Nephron (organoid): ENCODE measurements at regions not wholly inside any gene's neighbourhood (a gene's known extent, or its start where the extent isn't known, plus 50 kb on each side); places are given as distances from the start of the nearest gene placed in this dataset.
A peak's percentile ranks its signal among the peaks of the same experiment; 100 is the strongest.

ENCODE experiments used
- H3K27ac Mint-ChIP-seq, 3 experiments: 2 replicates each; pipeline ENCODE4 v1.8.0; 2020; ENCODE audit warnings: mixed read lengths in 3 of 3, mild to moderate bottlenecking in 2 of 3, moderate library complexity in 1 of 3
- H3K27me3 Mint-ChIP-seq: 2 replicates; pipeline ENCODE4 v1.8.0; 2021; ENCODE audit warnings: low read depth, mild to moderate bottlenecking, moderate library complexity, mixed read lengths
- H3K36me3 Mint-ChIP-seq: 2 replicates; pipeline ENCODE4 v1.8.0; 2020; ENCODE audit warnings: low read depth, mixed read lengths
- H3K4me1 Mint-ChIP-seq: 2 replicates; pipeline ENCODE4 v1.8.0; 2020; ENCODE audit warnings: mixed read lengths
- H3K4me3 Mint-ChIP-seq, 3 experiments: 2 replicates each; pipeline ENCODE4 v1.8.0; 2020; ENCODE audit warnings: mild to moderate bottlenecking in 3 of 3, mixed read lengths in 3 of 3, moderate library complexity in 2 of 3
- H3K9me3 Mint-ChIP-seq: 2 replicates; pipeline ENCODE4 v1.8.0; 2020; ENCODE audit warnings: mixed read lengths
- TF ChIP-seq, protein P1 (sequence below), 3 experiments: fragments of 200-600 bp; sonication (generic); IDR thresholded peaks; one replicate each; pipeline ENCODE4 v1.5.0; 2021; ENCODE audit warnings: antibody characterized with exemption in 3 of 3; ENCODE audit not compliant: unreplicated experiment in 3 of 3

DNA sequence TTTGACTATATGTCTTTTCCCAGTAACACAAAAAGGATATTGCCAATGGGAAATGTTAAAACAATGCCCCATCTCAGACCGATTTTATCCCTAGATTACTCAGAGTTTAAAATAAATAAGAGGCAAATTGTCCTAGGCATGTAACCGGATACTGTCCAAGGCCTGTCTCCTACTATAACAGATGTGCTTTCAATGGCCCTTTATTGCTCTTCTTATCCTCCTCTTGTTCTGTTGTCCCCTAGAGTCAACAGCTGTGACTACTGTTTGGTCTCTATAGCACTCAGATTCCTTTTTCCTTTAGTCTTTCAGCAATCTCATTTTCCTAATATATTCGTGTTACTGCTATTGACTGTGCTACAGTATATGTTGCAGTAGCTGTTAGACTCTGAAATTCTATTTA lies 66.8 kb upstream of the PLS3 start:
- Mint-ChIP-seq H3K27ac (peak overlapping the region; percentile 31 to 92 (median 62)), H3K9me3 (no peaks in the 10 kb centered on the region), H3K36me3 (no peaks in the 10 kb centered on the region), H3K27me3 (peaks cover 4% of the 10 kb centered on the region), H3K4me3 (peak overlapping the region in 1 of 3 experiments; percentile 37), H3K4me1 (peaks cover 47% of the 10 kb centered on the region)
- TF ChIP-seq, protein P1, sequence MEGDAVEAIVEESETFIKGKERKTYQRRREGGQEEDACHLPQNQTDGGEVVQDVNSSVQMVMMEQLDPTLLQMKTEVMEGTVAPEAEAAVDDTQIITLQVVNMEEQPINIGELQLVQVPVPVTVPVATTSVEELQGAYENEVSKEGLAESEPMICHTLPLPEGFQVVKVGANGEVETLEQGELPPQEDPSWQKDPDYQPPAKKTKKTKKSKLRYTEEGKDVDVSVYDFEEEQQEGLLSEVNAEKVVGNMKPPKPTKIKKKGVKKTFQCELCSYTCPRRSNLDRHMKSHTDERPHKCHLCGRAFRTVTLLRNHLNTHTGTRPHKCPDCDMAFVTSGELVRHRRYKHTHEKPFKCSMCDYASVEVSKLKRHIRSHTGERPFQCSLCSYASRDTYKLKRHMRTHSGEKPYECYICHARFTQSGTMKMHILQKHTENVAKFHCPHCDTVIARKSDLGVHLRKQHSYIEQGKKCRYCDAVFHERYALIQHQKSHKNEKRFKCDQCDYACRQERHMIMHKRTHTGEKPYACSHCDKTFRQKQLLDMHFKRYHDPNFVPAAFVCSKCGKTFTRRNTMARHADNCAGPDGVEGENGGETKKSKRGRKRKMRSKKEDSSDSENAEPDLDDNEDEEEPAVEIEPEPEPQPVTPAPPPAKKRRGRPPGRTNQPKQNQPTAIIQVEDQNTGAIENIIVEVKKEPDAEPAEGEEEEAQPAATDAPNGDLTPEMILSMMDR (IDR thresholded peaks at IDR 0.05; ENCODE audit: unreplicated experiment in 3 of 3), result no peak

- Mint-ChIP-seq H3K27ac (peak overlapping the region; percentile 75 to 89 (median 75)), H3K27me3 (peaks cover 4% of the 10 kb centered on the region), H3K9me3 (no peaks in the 10 kb centered on the region), H3K4me3 (peak overlapping the region in 2 of 3 experiments; percentile 17 to 44), H3K4me1 (peaks cover 32% of the 10 kb centered on the region), H3K36me3 (no peaks in the 10 kb centered on the region)
- TF ChIP-seq, protein P1 (IDR thresholded peaks at IDR 0.05; ENCODE audit: unreplicated experiment in 3 of 3), result no peak
These were observed 61.7 kb upstream of the PLS3 start for GRCh38 chrX:115499112-115499805.

GRCh38 chrX:115503099-115503498 lies 57.9 kb upstream of the PLS3 start:
- no peaks in the 10 kb centered on the region for H3K9me3 Mint-ChIP-seq

DNA sequence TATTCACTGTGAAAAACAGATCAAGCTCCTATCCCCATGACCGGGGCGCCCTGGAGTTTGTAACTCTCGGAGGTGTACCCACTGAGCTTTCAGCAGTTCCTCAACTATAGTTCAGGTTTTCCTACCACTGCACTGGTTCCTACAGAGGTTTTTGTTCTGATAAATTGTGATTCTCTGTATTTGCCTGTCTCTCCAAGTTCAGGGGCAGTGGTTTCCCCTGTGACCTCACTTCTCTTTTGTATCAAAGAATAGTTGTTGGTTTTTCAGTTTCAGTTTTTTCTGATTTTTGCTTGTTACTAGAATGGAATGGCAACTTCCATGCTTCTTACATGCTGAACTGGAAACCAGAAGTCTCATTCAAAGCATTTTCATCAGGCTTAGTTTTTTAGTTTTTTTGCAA lies 56.8 kb upstream of the PLS3 start:
- no peaks in the 10 kb centered on the region for H3K27me3 Mint-ChIP-seq
- TF ChIP-seq, protein P1 (IDR thresholded peaks at IDR 0.05; ENCODE audit: unreplicated experiment in 3 of 3), result no peak
- H3K4me1 Mint-ChIP-seq, result peaks cover 21% of the 10 kb centered on the region
- H3K4me3 Mint-ChIP-seq, result no peak overlapping the region
- peak overlapping the region in 1 of 3 experiments; percentile 54 for H3K27ac Mint-ChIP-seq
- H3K36me3 Mint-ChIP-seq, result no peaks in the 10 kb centered on the region
- peaks cover 5% of the 10 kb centered on the region for H3K9me3 Mint-ChIP-seq

More at GRCh38 chrX:115503099-115503498, 57.9 kb upstream of the PLS3 start:
- H3K4me3 Mint-ChIP-seq, result no peak overlapping the region
- no peaks in the 10 kb centered on the region for H3K27me3 Mint-ChIP-seq
- peaks cover 23% of the 10 kb centered on the region for H3K4me1 Mint-ChIP-seq
- H3K36me3 Mint-ChIP-seq, result no peaks in the 10 kb centered on the region
- no peak overlapping the region for H3K27ac Mint-ChIP-seq
- TF ChIP-seq, protein P1 (IDR thresholded peaks at IDR 0.05; ENCODE audit: unreplicated experiment in 3 of 3), result no peak
